ENCODE measurements at regions not wholly inside any gene's neighbourhood (a gene's known extent, or its start where the extent isn't known, plus 50 kb on each side); places are given as distances from the start of the nearest gene placed in this dataset.
A peak's percentile ranks its signal among the peaks of the same experiment; 100 is the strongest.

- Mint-ChIP-seq H3K27me3 (no peaks in the 10 kb centered on the region), H3K36me3 (no peaks in the 10 kb centered on the region), H3K9me3 (no peaks in the 10 kb centered on the region), H3K27ac (no peak overlapping the region), H3K4me3 (no peak overlapping the region), H3K4me1 (peaks cover 7% of the 10 kb centered on the region)
Measured at GRCh38 chr9:89993678-89994630, 389.1 kb downstream of the GADD45G start.

DNA sequence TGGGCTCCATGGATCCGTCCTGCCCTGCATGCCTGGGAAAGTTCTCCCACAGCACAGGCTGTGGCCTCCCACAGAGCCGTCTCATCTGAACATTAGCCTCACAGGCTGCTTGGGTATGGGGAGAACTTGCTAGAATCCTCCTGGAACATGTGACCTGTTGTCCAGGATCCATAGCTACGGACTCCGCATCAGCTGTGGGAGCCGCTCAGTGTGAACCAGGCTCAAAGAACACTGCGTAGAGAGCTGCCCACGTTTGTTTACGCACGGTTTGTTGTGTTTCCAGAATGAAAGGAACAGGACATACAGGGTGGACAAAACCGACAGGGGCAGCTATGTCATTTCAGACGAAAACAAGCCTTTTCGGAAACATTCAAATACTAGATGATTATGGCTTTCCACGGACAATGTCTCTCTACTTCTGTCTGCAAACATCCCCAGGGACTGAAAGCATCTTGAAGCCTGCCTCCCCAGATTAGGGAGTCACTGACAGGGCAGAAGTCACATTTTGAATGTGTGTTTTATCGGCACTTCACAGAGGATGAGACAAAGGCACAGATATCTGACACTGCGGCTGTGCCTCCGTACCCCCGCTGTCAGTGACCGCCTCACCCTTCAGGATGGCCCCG is 390.3 kb downstream of the GADD45G start:
- Mint-ChIP-seq H3K27me3 (no peaks in the 10 kb centered on the region), H3K9me3 (no peaks in the 10 kb centered on the region), H3K36me3 (no peaks in the 10 kb centered on the region), H3K27ac (no peak overlapping the region), H3K4me3 (no peak overlapping the region), H3K4me1 (peaks cover 18% of the 10 kb centered on the region)

DNA sequence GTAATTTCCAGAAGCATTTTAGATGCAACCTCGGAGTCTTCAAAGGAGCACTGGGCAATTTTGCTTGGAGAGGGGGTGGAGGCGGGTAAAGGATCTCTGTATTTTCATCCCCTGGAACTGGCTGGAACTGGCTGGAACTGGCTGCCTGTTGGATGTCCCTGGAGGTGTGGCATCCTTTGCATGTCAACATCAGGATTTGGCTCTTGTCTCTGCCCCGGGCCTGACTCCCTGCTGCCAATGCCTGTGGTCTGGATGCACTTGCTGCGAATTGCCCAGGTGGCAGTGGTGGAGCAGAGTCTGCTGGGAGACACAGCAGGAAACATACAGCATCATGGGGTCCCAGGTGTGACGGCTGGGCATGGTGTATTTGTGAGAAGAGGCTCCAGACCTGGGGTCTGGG is 391.3 kb downstream of the GADD45G start:
- no peaks in the 10 kb centered on the region for H3K27me3 Mint-ChIP-seq
- H3K4me3 Mint-ChIP-seq: no peak overlapping the region
- no peaks in the 10 kb centered on the region for H3K9me3 Mint-ChIP-seq
- peaks cover 28% of the 10 kb centered on the region for H3K4me1 Mint-ChIP-seq
- H3K27ac Mint-ChIP-seq: no peak overlapping the region
- no peaks in the 10 kb centered on the region for H3K36me3 Mint-ChIP-seq

- H3K27ac Mint-ChIP-seq: no peak overlapping the region
- H3K4me1 Mint-ChIP-seq: peaks cover 30% of the 10 kb centered on the region
- no peaks in the 10 kb centered on the region for H3K36me3 Mint-ChIP-seq
- H3K4me3 Mint-ChIP-seq: no peak overlapping the region
- H3K27me3 Mint-ChIP-seq: no peaks in the 10 kb centered on the region
- no peaks in the 10 kb centered on the region for H3K9me3 Mint-ChIP-seq
Measured at GRCh38 chr9:89996773-89997172, 392.0 kb downstream of the GADD45G start.

GRCh38 chr9:89998633-89999032 is 393.8 kb downstream of the GADD45G start:
- peak overlapping the region; percentile 54 for H3K4me3 Mint-ChIP-seq

GRCh38 chr9:89999176-89999533 is 394.3 kb downstream of the GADD45G start:
- H3K27ac Mint-ChIP-seq: peak overlapping the region; percentile 91
- H3K4me3 Mint-ChIP-seq: peak overlapping the region; percentile 70
- H3K9me3 Mint-ChIP-seq: no peaks in the 10 kb centered on the region
- H3K36me3 Mint-ChIP-seq: no peaks in the 10 kb centered on the region
- H3K27me3 Mint-ChIP-seq: no peaks in the 10 kb centered on the region
- peaks cover 30% of the 10 kb centered on the region for H3K4me1 Mint-ChIP-seq

More at GRCh38 chr9:89998633-89999032, 393.8 kb downstream of the GADD45G start:
- Mint-ChIP-seq H3K36me3 (no peaks in the 10 kb centered on the region), H3K27ac (peak overlapping the region; percentile 89), H3K9me3 (no peaks in the 10 kb centered on the region), H3K27me3 (no peaks in the 10 kb centered on the region), H3K4me1 (peaks cover 30% of the 10 kb centered on the region)

DNA sequence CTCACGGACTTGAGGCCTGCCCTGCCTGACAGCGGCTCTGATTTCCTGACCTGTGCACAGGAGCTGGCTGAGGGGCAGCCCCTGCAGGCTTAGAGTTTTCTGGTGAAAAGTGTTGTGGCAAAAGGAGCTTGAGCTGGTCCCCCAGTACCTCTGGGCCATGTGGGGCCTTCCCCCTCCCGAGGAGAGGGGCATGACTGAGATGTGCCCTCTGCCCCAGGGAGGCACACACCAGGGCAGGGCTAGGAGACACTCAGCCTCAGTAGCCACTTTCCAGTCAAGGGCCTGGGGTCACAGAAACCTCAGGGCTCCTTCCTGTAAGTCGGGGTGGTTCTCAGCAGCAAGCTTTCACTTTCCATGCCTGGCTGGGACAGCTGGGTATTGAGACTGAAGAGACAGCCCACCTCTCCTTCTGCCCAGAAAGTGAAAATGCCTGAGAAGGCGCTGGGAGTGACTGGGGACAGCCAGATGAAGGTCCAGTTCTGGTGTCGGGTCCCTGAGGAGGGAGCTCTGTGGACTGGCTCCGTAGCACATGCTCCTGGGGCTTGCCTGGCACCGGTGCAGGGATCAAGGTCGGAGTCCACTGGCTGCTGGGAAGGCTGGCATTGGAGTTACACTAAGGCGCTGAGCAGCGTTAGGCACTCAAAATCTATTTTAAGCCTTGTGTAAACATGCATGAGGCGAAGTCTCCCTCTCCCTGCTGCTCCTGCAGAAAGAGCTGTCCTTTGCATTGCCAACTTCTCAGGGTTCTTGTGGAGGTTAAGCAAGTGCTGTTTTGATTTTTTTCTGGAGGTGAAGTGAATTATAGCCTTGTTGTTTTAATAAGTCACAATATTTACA is 394.9 kb downstream of the GADD45G start:
- peak overlapping the region; percentile 91 for H3K27ac Mint-ChIP-seq
- peak overlapping the region; percentile 70 for H3K4me3 Mint-ChIP-seq
- H3K36me3 Mint-ChIP-seq: no peaks in the 10 kb centered on the region
- no peaks in the 10 kb centered on the region for H3K9me3 Mint-ChIP-seq
- peaks cover 30% of the 10 kb centered on the region for H3K4me1 Mint-ChIP-seq
- no peaks in the 10 kb centered on the region for H3K27me3 Mint-ChIP-seq

DNA sequence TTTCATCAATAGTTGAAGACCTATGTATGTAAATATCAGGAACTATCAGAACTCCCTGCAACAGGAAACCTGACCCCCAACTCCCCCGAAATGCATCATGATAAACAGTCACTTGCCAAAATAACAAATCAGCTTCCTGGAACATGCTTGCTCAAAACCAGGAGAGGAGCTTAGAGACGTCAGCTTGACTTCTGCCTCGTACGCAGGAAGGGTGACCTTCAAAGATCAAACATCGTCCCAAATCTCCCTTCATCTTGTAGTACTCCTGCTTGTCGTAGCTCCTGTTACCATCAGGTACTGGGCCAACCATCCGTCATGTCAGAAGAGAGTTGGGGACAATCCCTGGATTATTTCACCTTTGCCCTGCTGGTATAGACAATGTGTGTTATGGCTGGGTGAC is 396.1 kb downstream of the GADD45G start:
- H3K27me3 Mint-ChIP-seq: no peaks in the 10 kb centered on the region
- H3K4me3 Mint-ChIP-seq: peak overlapping the region; percentile 70
- H3K4me1 Mint-ChIP-seq: peaks cover 30% of the 10 kb centered on the region
- peak overlapping the region; percentile 62 for H3K27ac Mint-ChIP-seq
- no peaks in the 10 kb centered on the region for H3K36me3 Mint-ChIP-seq
- H3K9me3 Mint-ChIP-seq: no peaks in the 10 kb centered on the region

GRCh38 chr9:90001747-90002146 is 396.9 kb downstream of the GADD45G start:
- Mint-ChIP-seq H3K36me3 (no peaks in the 10 kb centered on the region), H3K4me1 (peaks cover 30% of the 10 kb centered on the region), H3K9me3 (no peaks in the 10 kb centered on the region), H3K4me3 (no peak overlapping the region), H3K27me3 (no peaks in the 10 kb centered on the region), H3K27ac (no peak overlapping the region)

DNA sequence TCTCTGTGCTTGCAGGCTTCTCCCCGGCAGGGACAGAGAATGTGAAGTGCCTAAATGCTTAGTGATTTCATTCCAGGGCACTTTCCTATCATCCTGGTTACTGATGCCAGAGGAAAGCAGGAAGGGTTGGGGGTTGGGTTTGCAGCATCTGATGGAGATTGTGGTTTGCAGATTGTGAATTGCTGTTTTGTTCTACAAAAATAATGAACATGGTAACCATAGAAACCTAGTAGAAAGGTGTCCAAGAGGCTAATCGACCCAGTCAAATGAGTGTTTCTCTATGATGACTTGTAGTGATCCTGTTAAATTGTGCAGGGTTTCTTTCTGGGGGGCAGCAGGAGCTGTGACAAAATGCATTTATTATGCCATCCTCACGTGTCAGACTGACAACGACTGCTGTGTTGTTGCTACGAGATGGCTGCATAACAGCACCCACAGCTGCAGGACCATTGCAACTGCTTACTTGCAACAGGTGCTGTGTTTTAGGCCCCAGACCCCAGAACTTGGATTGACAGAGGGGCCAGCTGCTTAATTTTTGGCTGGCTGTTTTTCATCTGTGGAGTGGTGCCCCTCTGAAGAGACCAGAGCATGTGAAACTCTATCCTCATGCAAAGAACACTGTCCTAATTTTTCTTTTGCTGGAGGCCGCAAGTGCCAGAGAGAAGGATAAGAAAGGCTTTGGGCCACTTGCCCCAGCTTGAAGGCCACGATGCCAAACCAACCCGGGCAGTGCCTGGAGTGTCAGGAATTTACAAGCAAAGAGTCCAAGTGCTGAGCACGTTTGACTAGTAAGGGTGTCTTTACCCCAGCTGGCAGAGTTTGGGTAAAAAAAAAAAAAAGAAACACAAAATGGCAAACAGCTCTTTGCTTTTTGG is 397.8 kb downstream of the GADD45G start:
- no peaks in the 10 kb centered on the region for H3K36me3 Mint-ChIP-seq
- no peaks in the 10 kb centered on the region for H3K9me3 Mint-ChIP-seq
- H3K4me3 Mint-ChIP-seq: no peak overlapping the region
- H3K4me1 Mint-ChIP-seq: peaks cover 30% of the 10 kb centered on the region
- no peak overlapping the region for H3K27ac Mint-ChIP-seq
- H3K27me3 Mint-ChIP-seq: no peaks in the 10 kb centered on the region

GRCh38 chr9:90005388-90005787 is 400.6 kb downstream of the GADD45G start:
- Mint-ChIP-seq H3K4me3 (no peak overlapping the region), H3K9me3 (no peaks in the 10 kb centered on the region), H3K36me3 (no peaks in the 10 kb centered on the region), H3K4me1 (peaks cover 9% of the 10 kb centered on the region), H3K27me3 (no peaks in the 10 kb centered on the region), H3K27ac (no peak overlapping the region)

DNA sequence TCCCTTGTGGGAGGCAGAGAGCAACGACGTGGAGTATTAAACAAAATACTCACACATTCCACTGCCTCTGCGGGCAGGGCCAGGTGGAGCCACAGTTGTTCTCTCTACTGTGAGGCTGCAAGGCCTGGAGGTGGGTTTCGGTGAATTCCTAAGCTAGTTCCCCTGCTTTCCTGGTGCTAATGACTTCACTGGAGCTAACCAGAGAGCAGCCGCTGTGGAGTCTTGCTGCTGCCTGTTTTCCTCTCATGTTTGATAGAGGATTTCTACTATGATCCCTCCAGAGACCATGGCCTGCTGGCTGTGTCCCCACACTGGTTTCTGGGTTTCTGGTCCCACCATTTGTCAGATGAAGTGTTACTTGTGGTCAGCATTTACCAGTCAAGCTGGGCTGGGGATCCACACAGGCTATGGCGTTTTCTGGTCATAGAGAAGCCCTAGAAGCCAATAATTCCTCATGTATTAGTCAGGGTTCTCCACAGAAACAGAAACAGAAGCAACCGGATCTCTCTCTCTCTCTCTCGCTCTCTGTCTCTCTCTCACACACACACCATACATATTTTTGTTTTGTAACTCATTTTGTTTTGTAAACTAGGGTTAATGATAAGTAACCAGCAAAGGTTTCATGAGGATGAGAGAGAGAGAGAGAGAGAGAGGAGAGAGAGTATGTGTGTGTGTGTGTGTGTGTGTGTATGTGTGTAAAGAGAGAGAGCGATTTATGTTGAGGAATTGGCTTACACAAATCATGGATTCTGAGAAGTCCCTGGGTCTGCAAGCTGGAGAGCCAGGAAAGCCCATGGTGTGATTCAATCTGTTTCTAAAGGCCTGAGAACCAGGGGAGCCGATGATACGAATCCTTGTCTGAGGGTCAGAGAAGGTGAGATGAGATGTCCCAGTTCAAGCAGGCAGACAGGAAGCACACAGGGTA is 403.0 kb downstream of the GADD45G start:
- Mint-ChIP-seq H3K27me3 (no peaks in the 10 kb centered on the region), H3K4me3 (no peak overlapping the region), H3K36me3 (no peaks in the 10 kb centered on the region), H3K9me3 (no peaks in the 10 kb centered on the region), H3K4me1 (no peaks in the 10 kb centered on the region), H3K27ac (no peak overlapping the region)

GRCh38 chr9:90009447-90009846 is 404.6 kb downstream of the GADD45G start:
- H3K36me3 Mint-ChIP-seq: no peaks in the 10 kb centered on the region
- no peak overlapping the region for H3K4me3 Mint-ChIP-seq
- no peaks in the 10 kb centered on the region for H3K9me3 Mint-ChIP-seq
- no peaks in the 10 kb centered on the region for H3K27me3 Mint-ChIP-seq
- H3K4me1 Mint-ChIP-seq: no peaks in the 10 kb centered on the region
- no peak overlapping the region for H3K27ac Mint-ChIP-seq

GRCh38 chr9:90010793-90011192 is 406.0 kb downstream of the GADD45G start:
- H3K27ac Mint-ChIP-seq: no peak overlapping the region
- no peaks in the 10 kb centered on the region for H3K27me3 Mint-ChIP-seq
- no peaks in the 10 kb centered on the region for H3K4me1 Mint-ChIP-seq
- H3K36me3 Mint-ChIP-seq: no peaks in the 10 kb centered on the region
- no peaks in the 10 kb centered on the region for H3K9me3 Mint-ChIP-seq
- no peak overlapping the region for H3K4me3 Mint-ChIP-seq

All from activated naive CD4-positive, alpha-beta T cell treated with anti-CD3 and anti-CD28 coated beads, Interleukin-2, amount 50 U/mL, for 24 hours (primary cell).